HEK293T (cell line): ENCODE measurements at regions not wholly inside any gene's neighbourhood (a gene's known extent, or its start where the extent isn't known, plus 50 kb on each side); places are given as distances from the start of the nearest gene placed in this dataset.

Experiments
- SP1 ChIP-seq: fragments of 450-650 bp; IDR thresholded peaks from 2 replicates; pipeline ENCODE4 v1.6.1; 2017
- TARDBP ChIP-seq: fragments of 450-650 bp; IDR thresholded peaks from 2 replicates; pipeline ENCODE4 v1.6.1; 2016

GRCh38 chr16:14017886-14018285 lies 53.2 kb upstream of the MRTFB start:
- no peak for TF ChIP-seq SP1
- TF ChIP-seq TARDBP = no peak
